Central memory CD4-positive, alpha-beta T cell (primary cell): ENCODE measurements at regions not wholly inside any gene's neighbourhood (a gene's known extent, or its start where the extent isn't known, plus 50 kb on each side); places are given as distances from the start of the nearest gene placed in this dataset.

ENCODE experiments used
- DNase-seq: peaks from one replicate; pipeline ENCODE4 v3.0.0; 2022

DNA sequence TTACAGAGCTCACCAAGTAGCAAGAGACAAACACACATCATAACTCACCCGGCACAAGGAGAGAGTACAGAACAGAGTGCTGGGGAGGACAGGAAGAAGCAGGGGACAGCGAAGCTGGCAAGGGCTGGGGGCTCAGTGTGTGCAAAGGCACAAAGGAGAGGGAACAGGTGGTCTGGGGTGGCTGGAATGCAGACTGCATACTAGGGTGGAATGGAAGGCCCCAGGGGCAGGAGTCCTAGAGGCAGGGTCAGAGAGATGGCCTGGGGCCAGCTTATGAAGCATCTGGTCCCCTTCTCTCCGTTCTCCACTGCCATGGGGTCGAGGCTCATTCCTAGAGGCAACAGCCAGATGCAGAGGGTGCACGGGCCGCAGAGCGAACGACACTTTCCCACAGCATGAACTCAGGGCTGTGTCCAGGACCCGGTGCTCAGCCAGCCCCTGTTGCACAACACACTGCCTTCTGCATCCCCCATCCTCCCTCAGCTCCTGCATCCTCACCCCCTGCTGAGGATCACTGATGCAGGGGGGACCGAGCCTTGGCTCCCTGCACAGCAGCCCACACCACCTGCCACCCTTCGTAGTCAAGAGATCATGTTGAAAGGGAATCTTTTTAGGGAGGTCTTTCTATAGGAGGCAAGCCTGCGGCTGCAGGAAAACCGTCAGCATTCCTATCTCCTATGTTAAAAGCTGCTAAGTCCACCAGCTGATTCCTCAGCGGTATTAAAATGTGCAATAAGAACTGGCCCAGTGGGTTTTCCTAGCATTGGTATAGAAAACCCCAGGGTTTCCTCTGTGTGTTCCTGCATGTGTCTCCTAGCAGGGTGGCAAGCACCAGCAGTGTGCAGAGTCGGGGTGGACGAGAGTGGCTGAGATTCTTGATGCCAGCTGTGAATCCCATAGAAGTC, 293.5 kb downstream of the UACA start:
- DNase-seq = no peak

DNA sequence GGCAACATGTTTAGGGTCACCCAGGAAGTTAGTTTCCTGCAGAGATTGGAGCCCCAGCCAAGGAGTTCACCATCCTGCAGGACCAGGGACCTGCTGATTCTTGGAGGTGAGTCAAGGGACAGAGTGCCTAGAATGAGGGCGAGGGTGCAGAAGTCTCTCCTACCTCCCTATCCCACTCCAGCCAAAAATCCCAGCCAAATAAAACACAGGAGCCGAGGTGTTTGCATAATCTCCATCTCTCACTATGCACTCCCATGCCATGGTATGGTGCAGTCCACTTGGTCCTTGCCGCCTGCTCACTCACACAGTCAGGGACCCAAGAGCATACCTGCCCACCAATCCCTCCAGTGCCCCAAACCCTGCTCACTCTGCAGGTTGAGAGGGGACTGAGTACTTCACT, 294.2 kb downstream of the UACA start:
- no peak for DNase-seq

DNA sequence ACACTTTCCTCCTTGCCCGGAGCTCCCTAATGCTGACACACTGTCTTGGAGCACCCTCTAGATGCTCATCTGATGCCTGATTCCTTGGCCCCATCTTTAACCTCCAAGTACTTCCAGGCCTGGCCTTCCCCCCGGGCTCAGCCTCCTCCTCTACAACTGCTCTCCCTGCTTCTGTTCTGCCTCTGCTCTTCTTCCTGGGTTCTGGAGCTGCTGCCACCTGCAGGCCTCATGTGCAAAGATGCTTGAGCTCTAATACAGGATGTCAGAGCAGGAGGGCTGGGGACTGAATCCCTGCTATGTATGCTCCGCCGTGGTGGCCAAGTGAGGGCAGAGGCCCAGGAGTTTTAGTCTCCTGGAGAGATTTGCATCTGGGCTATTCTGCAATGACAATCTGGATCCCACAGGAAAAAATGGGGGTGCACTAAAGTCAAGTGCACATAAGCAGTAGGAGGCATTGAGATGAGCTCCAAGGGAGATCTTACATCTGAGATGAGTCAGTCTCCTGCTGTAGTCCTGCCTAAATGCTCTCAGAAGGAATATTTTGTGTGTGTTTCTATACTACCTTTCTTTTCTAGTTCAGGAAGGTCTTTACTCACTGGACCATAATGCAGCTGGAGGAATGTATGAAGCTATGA, 296.3 kb downstream of the UACA start:
- DNase-seq = peak; percentile 31

DNA sequence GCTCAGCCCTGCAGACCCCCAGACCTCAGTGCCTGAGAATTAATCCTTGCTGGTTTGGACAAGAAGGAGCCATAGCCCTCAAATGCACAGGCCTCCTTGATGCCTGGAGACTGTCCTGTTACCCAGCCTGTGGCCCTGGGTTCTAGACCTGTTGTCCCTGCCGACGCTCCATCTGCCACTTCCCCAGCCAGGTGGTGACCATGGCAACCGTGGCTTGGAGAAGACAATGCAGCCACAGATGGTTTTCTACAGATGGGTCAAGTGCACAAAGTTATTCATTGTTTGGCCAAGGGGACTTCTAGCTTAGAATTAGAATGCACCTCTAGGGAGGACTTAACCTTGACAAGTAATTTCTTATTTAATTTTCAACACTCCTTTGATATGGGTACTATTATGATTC, 297.1 kb downstream of the UACA start:
- DNase-seq = no peak

DNA sequence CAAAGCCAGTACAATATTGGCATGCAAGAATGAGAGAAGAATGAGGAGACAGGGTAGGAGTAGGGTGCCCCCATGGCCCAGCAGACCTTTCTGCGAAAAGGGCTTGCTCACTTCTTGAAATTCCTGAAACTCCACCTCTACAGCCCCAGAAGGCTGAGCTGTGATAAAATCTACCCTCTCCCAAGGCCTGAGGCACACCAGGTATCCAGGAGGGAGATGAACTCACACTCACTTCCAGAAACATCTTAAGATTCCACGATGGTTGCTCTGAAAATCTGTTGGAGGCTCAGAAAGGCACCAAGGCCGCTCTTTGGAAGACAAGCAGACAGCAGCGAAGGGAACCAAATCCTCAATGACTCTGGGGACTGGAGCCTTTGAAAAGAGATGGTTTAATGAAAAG, 297.5 kb downstream of the UACA start:
- DNase-seq = no peak

DNA sequence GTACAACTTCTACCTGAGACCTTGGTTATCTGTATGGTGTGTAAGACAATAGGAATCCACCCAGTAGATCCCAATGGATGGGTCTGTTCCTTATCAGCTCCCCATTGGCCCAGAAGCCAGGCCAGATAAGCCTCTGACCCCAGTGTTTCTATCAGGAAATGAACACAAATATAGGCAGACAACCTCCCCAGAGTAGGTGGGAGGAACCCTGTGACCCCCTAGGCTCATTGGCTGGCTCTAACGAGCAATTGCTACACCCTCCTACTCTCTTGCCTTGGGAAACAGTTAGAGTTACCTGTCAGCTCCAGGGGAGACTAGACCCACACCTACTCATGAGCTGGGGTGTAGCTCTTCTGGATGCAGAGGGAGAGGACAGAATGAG, 299.9 kb downstream of the UACA start:
- no peak for DNase-seq

DNA sequence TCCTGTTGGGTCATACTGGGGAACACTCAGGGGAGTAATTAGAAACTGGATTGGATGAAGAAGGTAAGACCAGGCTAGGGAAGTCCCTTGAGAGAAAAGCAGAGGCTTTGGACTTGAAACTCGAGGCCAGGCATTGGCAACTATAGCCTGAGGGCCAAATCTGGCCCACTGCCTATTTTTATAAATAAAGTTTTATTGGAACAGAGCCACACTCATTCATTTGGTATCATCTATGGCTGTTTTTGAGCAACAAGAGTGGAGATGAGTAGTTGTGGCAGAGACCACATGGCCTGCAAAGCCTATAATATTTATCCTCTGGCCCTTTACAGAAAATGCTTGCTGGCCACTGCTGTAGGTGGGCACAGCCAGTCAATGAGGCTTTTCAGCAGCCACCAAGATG, 301.4 kb downstream of the UACA start:
- no peak for DNase-seq

DNA sequence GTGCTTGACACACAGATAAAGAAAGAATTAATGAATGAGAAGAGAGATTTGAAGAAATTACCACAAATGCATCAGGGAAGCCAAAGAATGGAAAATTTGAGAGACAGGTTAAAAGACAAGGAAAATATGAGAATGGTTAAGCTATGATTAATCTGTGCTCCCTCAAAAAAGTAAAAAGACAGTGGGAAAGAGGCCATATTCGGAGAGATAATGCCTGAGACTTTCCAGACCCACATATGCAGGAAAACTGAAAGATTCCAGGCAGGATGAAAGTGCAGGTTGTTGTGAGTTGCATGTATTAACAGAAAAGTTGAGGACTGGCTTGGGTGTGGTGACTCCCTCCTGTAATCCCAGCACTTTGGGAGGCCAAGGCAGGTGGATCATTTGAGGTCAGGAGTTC, 302.3 kb downstream of the UACA start:
- DNase-seq = no peak

DNA sequence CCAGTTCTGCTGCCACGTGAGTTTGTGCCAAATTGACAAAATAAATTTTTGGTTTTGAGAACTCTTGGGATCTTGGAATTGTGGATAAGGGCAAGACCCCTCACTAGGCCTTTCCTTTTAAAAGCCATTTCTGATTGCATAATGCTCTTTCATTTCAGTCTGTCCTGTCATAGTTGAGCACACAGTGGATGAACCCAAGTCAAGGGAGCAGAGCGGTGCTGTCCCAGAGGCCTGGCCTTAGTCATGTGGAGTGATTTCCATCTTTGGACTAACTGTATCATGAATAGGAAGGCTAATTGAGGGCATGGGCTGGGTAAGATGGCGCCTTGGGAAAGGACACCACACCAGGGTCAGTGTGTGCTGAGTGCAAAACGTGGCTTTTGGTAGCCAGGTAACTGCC, 304.0 kb downstream of the UACA start:
- DNase-seq = no peak

DNA sequence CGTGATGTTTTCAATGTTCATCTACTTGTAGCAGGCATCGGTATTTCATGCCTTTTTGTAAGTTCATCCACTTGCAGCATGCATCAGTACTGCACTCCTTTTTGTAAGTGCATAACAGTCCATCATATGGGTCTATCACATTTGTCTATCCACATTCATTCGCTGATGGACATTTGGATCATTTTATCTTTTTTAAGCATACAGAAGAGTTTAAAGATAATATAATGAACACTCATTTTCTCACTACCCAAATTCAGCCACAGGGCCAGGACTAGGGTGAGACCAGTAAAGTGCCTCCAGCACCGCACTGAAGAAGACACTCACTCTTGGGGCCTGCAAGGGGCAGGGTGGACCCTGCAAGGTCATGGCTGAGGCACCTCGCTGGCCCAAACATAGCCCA, 309.6 kb downstream of the UACA start:
- DNase-seq = no peak

DNA sequence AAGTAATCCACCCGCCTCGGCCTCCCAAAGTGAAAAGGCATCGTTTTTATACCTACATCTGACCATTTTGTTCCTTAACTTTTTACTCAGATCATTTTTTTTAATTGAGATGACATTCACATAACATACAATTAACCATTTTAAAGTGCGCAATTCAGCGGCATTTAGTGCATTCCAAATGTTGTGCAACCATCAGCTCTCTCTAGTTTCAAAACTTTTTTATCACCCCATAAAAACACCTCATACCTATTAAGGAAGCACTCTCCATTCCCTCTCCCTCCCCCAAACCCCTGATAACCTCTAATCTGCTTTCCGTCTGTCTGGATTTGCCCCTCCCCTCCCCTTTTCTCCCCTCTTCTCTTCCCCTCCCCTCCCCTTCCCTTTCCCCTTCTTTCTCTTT, 310.1 kb downstream of the UACA start:
- DNase-seq = no peak

DNA sequence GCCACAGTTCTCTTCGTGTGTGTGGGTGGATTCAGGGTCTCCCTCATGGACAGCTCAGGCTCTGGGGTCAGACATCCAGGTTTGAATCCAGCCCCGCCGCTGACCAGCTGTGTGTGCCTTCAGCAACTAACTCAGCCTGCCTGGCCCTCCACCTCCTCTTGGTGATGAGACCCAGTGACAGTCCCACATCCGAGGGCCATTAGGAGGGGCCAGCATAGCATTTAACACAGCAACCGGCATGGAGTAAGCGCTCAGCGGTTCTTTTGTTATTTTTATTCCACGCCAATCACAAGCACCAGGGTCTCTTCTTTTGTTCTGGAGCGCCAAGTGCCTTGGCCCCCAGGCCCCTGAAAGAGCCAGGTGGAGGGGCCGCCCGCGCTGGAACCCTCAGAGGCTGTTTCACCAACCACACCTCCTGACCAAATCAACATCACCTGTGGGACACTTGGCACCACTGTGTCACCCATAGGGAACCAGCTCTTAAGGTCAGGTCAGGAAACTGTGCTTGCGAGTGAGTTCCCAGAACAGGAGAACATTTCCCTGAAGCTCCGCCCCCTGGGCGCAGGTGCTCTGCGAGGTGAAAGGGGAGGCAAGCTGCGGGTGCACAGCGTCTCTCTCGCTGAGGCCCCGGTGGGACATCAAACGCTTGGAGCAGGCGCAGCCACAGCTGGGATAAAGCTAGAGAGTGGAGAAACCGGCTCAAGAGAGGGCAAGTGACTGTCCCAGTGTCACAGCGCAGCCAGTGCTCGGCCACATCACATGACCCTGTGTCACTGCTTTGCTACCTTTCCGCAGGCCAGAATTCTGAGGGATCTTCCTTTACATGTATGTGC, 311.3 kb downstream of the UACA start:
- no peak for DNase-seq

DNA sequence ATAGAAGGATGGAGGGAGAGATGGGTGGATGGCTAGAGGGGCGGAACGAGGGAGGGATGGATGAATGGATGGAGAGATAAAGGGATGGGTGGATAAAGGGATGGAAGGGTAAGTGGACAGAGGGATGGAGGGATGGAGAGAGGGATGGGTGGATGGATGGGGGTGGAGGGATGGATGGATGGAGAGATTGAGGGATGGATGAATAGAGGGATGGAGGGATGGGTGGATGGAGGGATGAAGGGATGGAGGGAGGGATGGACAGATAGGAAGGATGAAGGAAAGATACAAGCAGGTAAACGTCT, 313.3 kb downstream of the UACA start:
- DNase-seq = no peak

DNA sequence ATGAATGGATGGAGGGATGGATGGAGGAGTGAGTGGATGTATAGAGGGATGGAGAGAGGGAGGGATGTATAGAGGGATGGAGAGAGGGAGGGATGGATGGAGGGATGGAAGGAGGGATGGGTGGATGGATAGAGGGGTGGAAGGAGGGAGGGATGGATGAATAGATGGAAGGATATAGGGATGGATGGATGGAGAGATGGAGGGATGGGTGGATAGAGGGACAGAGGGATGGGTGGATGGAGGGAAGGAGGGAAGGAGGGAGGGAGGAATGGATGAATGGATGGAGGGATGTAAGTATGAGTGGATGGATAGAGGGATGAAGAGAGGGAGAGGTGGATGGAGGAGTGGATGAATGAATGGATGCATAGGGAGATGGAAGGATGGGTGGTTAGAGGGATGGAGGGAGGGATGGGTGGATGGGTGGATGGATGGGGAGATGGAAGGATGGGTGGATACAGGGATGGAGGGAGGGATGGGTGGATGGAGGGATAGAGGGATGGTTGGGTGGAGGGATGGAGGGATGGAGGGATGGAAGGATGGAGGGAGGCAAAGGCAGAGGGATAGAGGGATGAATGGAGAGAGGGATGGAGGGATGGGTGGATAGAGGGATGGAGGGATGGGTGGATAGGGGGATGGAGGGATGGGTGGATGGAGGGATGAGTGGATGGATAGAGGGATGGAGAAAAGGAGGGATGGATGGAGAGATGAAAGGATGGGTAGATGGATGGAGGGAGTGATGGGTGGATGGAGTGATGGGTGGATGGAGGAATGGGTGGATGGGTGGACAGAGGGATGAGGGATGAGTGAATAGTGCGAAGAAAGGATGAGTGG, 313.8 kb downstream of the UACA start:
- DNase-seq = no peak

DNA sequence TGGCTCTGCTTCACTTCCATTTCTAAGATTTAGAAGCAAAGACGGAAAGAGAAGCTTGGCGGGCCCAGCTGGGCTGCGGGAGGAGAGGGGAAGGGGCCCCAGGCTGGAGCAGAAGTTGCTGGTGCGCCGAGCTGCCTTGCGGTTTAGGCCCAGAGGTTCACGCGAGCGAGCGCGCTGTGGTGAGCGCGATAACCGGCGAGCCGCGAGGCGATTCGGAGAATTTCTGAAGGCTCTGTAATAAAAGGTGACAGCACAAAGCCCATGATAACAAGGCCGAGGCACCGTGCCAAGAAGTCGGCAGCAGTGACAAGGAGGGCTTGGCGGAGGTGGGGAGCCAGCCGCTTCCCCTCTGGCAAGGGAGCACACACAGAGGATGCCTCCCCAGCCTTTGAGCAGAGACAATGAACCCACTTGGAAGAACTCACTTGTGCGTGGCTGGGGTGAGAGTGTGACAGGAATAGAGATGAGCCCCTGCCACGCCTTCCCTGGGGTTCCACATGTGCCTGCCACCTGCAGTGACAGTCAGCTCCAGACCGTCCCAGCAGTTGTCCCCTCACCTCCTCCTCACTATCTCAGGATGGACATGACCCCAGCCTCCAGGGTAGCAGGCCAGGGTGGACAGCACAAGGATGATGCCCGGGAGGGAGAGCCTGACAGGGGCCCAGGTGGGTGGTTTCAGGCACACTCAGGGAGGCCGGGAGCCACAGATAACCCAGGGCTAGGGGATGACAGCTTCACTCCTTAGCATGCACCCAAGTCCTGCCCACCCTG, 315.2 kb downstream of the UACA start:
- DNase-seq = peak; percentile 16

DNA sequence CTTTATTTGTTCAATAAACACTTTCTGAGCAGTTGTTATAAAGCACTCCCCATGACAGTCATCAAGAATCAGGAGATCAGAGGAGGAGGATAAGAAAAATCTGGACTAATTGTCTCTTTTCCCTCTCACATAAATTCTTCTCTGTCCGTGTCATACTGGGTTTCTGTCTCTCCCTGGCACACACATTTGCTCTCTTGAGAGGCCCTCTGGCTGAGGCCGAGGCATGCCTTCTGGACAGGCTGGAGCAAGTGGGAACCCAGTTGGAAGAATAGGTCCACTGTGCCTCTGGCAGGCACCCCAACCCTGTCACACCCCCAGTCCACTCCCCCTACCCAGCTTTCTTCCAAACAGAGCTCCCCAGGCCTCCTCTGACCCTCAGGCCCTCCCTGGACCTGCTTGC, 315.8 kb downstream of the UACA start:
- no peak for DNase-seq

DNA sequence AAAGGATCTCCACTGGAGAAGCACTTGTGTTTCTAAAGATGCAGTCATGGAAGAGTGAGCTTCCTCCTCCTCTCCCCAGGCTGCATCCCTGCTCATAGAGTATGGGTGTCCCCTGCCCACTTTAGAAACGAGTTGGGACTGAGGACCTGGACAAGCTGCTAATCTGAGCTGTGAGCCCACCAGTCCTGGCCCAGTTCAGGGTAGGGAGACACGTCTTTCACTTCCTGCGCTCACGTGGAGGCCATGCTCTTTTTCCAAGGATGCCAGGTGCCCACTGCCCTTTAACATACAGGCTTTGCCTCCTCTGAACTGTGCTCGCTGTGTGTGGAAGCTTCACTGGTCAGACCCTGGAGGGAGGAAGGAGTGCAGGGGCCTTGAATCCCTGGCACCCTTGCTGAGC, 316.3 kb downstream of the UACA start:
- no peak for DNase-seq

DNA sequence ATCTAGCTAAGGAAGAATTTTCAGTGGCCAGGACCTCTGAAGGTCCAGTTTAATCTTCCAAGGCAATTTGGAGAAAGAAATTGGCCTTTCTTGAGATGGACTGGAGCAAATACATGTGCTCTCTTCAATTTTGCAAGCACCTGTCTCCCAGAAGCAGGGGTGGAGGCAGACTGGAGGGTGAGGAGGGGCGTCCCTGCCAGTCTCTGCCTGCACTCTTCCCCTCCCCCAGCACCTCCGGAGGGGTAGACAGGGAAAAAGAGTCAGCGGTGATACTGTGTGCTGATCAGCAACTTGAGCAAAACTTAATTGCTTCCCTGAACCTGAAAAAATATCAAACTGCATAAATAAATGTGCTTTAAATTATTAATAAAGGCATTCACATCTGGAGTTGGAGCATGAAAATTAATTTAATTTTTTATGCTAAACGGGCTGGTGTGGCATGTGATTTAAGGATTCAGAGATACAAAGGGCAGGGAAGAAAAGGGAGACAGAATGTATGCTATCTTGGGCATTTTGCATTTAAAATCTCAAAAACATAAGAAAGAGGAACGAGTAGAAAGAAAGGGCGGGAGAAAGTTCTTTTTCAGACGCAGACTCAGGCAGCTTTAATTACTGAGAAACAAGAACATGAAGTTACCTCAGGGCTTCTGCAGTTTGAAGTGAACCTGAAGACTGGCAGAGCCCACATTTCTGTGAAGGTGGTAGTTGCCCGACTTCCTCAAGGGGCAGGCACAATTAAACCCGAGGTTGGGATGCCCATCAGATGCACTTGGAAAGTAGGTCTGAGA, 319.7 kb downstream of the UACA start:
- DNase-seq = no peak

DNA sequence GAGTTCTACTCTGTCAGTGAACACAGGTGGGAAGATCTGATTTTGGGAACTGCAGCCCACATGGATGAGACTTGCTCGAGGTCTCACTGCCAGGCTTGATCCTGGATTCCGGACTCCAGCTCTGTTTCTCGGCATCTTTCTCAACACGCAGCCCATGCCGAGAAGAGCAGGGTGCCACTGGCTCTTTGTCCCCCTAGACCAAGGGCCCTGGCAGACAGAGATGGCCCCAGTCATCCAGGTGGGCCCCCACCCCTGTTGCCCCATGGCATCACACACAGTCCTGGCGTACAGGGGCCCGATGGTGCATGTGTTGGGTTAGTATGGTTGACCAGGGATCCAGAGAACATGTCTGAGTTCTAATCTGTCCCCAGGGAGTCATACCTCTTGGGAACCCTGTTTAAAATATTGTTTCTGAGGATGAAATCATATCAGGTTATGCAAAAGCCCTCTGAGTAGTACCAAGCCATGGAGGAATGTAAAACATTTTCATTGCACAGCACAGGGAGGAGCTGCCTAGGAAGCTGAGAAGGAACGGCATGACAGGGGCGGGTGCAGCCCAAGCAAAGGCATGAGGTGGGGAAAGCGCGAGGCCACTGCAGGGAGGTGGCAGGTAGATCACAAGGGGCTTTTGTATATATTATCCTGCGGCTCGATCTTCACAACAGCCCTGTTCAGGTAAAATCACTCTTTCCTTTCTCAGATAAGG, 320.6 kb downstream of the UACA start:
- no peak for DNase-seq

DNA sequence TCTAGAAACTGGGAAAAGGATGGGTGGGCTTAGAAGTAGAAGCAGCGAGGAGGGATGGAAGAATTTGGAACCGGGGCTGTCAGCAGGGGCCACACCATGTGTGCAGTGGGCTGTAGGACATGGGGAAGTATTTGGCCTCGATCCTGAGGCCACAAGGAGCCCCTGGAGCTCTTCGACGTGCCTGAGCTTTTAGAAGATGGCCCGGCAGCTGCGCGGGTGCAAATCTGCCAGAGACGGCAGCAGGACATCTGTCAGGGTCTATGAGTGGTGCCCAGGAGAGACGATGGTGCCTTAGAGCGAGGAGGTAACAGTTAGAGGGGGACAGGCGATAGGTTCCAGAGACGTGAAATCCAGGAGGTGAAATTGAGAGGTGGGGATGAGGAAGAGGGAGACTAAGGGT, 321.1 kb downstream of the UACA start:
- DNase-seq = no peak
